GM19397 (cell line): ENCODE measurements at regions not wholly inside any gene's neighbourhood (a gene's known extent, or its start where the extent isn't known, plus 50 kb on each side); places are given as distances from the start of the nearest gene placed in this dataset.

Experiments used
- ATAC-seq: cut with Tn5 transposase; IDR thresholded peaks from one replicate; pipeline ENCODE4 v1.9.1; 2021; ENCODE audit warnings: mild to moderate bottlenecking, moderate library complexity; ENCODE audit not compliant: unreplicated experiment

GRCh38 chr1:217097819-217098218, 374.6 kb upstream of the ESRRG start:
- ATAC-seq, result no peak

DNA sequence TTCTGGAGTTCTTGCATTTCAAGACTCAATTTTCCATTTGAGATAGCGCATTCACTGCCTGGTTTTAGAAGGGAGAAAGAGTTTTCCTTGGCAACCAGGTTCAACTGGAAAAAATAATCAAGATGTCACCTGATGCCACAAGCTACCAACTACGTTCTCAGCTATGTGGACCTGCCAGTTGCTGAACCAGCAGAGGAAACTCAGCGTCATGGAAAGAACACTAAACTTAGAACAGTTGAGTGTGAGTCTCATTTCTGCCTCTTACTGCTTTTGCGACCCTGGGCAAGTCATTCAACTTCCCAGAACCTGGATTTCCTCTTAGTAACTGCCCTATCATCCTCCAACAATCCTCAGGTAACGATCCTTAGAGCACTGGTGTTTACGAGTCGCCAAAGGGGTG, 373.0 kb upstream of the ESRRG start:
- ATAC-seq, result no peak

DNA sequence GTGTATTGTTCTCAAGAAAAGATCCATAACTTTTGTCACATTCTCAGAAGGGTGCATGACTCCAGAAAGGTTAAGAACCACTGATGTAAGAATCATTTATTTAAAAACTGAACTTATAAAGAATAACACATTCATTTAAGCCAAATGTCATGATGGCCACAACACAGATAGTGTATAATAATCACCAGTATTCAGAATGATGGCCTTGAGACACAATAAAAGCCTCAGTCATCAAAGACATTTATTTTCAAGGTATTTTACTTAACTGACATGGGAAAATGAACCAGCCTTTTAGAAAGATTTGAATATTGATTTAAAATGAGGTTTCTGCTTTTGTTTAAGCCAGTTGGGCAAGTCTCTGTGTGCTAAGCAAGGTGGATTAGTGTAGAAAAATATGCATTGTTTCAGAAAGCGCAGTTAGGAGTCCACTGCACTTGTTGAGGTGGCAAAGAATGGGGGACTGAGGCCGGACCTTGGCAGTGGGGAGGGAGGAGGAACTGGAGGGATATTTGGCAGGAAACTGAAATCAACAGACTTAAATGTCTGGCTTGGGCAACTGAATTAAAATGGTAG, 371.9 kb upstream of the ESRRG start:
- ATAC-seq, result no peak

- no peak for ATAC-seq
Observed at GRCh38 chr1:217091561-217091960, 368.3 kb upstream of the ESRRG start.

GRCh38 chr1:217090060-217090911, 367.1 kb upstream of the ESRRG start:
- no peak for ATAC-seq

GRCh38 chr1:217089361-217090014, 366.3 kb upstream of the ESRRG start:
- peak; percentile 48 for ATAC-seq

DNA sequence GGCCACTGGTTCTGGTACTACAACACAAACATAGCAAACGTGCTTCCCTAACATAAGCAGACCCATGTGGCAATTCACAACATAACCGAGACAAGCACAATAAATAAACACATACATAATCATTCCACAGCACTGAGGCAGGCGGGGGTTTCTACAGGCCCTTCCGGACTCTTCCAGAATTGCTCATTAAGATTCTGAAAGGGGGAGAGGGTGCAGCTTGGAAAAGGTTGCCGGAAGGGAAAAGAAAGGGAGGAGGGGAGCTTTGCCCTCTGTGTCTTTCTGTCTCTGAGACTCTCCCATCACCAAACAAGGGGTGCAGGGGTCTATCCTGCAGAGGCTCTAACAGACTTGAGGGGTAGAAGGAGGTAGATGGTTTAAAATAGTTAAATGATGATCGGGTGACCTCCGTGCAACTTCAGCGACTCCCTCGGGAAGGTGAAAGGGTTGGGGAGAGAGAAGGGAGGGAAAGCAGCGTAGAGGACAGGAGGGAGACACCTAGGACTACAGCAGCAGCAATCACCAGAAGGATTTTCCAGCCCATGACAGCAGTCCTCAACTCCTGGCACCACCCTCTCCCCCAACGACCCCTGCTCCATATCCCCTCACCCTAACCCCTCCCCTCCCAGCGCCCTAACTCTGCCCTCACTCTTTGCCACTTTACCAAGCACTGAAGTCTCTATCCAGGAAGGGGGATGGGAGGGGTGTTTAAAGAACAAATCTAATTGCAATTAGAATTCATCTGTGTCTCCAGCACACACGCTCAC, 365.5 kb upstream of the ESRRG start:
- no peak for ATAC-seq

GRCh38 chr1:217088011-217088410, 364.8 kb upstream of the ESRRG start:
- no peak for ATAC-seq

GRCh38 chr1:217079584-217079983, 356.4 kb upstream of the ESRRG start:
- no peak for ATAC-seq

- no peak for ATAC-seq
Observed at GRCh38 chr1:217078959-217079358, 355.7 kb upstream of the ESRRG start.

DNA sequence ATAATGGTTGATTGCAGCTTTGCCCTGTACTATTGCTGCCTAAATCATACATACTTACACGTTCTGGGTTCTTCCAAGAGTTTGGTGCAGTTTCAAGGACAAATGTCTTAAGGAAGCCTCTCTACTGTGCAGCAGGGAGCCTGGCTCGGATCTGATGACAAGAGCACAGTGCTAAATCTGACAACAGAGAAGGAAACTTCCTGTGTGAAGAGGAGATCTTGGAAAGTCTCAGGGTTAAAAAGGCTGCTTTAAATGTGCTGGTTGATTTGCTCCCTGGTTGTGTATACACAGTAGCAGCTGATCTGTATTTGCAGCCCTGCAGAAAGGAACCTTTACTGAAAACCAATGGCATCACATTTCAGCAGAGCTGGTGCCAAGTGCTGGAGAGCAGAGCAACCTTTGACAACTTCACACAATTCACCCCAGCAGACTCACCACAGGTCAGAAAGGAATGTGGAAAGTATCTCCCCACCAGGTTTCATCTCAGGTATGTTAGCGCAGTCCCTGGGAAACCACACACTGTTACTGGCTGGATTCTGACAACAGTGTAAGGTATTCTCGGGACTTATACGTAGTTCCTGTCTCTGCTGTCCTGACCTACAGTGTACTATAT, 355.0 kb upstream of the ESRRG start:
- ATAC-seq, result no peak

- no peak for ATAC-seq
Observed at GRCh38 chr1:217077426-217077825, 354.2 kb upstream of the ESRRG start.

- ATAC-seq, result no peak
Observed at GRCh38 chr1:217076902-217077301, 353.7 kb upstream of the ESRRG start.

DNA sequence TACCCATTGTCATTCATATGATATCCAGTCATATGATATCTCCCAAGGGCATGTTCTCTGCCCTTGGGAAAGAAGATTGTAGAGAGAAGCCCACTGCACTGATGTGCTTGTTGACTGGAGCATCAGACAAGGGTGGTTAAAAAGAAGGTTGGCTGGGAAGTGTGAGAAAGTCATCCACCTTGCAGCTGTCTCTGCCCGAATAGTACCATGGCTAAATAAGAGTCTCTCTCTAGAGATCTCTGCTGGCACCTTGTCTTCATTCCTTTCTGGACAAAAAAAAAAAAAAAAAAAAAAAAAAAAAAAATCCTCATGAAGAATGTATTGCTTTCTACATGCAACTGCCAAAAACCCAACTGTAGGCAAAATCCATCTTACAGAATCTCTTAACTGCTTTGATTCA, 349.7 kb upstream of the ESRRG start:
- ATAC-seq, result no peak

DNA sequence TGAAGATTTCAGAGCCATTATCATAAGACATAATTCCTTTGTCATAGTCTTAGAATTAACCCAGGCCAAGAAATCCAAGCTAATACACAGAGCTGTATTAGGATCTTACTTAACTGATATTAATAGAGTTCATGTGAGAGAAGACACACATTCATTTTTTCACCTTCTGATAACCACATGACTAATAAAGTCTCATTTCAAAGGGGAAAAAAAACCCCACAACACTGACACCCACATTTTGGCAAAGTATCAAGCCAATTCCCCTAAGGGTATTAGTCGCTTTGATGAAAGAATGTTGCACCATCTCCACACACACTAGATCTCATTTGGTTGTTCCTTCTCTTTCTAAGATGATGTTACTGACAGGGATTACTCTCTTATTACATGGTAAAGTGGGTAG, 344.4 kb upstream of the ESRRG start:
- no peak for ATAC-seq

DNA sequence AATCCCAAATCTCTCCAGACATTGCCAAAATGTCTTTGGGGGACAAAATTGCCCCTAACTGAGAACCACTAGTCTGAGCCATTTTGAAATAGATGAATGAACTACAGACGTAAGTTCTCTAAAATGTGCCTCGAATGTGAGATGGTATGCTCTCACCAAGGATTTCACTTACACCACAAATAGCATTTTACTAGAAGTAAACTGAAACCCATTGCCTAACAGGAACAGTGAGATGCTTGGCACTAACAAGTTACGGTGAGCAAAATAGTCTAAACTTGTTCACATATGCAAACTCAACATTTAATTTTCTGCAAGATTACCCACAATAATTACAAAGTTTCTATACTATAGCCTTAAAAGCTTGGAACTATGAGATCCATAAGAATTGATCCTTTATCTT, 343.6 kb upstream of the ESRRG start:
- ATAC-seq, result no peak

DNA sequence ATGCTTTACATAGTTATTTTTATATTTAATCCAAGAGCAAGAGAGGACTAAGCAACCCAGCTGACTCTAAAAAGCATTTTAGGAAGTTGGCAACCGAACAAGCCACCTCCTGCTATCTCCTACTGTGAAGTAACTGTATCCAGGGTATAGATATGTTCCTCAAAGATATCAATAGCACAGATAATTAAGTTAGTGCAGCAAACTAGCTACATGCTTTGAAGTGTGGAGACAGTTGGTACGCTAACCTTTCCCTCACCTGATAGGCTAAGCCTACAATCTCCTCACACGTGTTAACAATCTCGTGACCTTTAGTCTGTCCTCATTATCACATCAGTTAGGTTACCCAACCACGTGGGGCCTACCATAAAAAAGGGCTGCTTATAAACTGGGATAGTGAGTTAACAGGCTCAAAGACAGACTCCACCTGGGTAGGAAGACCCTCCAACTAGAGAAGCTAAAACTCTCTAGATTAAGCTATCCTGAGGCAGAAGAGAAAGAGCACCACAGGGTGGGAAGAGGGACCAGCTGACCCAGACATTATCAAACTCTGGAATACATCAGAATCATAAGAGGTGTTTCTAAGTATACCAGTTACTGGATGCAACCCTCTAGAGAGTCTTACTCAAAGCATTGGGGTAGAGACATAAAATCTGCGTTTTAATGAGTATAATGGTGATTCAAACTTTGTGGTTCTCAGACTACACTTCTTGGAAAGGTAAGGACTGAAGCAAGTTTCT, 340.1 kb upstream of the ESRRG start:
- ATAC-seq, result no peak

- ATAC-seq, result no peak
Observed at GRCh38 chr1:217062586-217062985, 339.4 kb upstream of the ESRRG start.

GRCh38 chr1:217059401-217059800, 336.2 kb upstream of the ESRRG start:
- ATAC-seq, result no peak

- ATAC-seq, result no peak
Observed at GRCh38 chr1:217053676-217054075, 330.4 kb upstream of the ESRRG start.
